SIG-M5 (cell line): ENCODE measurements at regions not wholly inside any gene's neighbourhood (a gene's known extent, or its start where the extent isn't known, plus 50 kb on each side); places are given as distances from the start of the nearest gene placed in this dataset.
"Not testable (repeated sequence)": the region's sequence is repeated elsewhere in the genome, so short reads cannot be mapped to it uniquely, and the experiment has no call there.

Experiments used
- DNase-seq: peaks from one replicate; lab custom pipeline; 2025; lab: John Stamatoyannopoulos, UW

DNA sequence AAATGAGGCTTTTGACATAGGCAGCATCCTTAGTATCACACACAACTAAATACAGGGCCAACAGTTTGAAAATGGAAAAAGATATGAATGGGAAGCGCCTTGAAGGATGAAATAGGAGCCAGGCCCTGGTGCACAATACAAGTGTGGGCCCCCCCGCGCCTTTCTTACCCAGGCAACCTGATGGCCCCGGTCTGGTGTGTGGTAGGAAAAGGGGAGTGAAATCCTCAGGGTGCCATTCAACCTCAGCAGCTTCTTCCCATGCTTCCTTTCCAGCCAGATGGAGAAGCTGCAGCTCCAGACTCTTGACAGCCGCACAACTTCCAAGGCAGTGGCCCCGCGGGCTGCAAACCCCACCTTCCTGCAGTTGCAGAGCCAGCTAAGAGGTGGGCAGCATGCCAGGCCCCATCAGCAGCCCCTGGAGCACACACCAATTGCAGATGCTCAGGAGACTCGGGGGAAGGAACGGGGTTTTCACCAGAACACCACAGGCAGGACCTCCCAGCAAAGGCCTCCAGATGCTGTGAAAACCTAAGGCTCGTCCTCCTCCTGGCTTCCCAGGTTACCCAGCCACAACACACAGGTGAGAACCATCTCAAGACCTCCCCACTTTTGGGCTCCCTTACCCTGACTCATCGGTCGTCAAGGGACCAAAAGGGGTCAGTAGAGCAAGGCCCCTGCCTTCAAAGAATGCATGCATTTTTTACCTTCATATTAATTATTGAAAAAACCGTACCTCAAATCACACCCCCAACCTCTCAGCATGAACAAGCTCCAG, 101.6 kb downstream of the CPN2 start:
- no peak for DNase-seq

- no peak for DNase-seq
Measured at GRCh38 chr3:194250098-194251002, 100.8 kb downstream of the CPN2 start.

DNA sequence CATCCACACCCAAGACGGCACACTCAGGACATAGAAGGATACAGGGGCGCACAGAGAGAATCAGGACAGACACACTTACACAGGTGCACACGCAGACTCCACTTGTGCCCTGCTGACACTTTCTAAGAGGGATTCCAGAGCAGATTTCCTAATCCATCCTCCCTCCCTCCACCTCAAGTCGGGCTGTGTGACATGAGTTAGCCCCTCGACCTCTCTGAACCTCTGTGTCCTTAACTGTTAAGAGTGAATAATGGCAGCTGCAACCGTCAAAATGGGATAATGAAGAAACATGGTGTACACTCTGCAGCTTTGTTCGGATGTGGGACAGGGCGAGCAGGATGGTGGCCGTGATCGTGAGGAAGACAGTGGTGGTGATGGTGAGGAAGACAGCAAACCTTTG, 100.1 kb downstream of the CPN2 start:
- no peak for DNase-seq

- no peak for DNase-seq
Measured at GRCh38 chr3:194251461-194251860, 99.7 kb downstream of the CPN2 start.

- no peak for DNase-seq
Measured at GRCh38 chr3:194251891-194252560, 99.1 kb downstream of the CPN2 start.

GRCh38 chr3:194253270-194253669, 97.9 kb downstream of the CPN2 start:
- DNase-seq, result no peak

- DNase-seq, result no peak
Measured at GRCh38 chr3:194254040-194254439, 97.1 kb downstream of the CPN2 start.

- peak; percentile 99 for DNase-seq
Measured at GRCh38 chr3:194255252-194256039, 95.7 kb downstream of the CPN2 start.

GRCh38 chr3:194256040-194256945, 94.8 kb downstream of the CPN2 start:
- DNase-seq, result no peak

- no peak for DNase-seq
Measured at GRCh38 chr3:194257151-194257621, 93.9 kb downstream of the CPN2 start.

DNA sequence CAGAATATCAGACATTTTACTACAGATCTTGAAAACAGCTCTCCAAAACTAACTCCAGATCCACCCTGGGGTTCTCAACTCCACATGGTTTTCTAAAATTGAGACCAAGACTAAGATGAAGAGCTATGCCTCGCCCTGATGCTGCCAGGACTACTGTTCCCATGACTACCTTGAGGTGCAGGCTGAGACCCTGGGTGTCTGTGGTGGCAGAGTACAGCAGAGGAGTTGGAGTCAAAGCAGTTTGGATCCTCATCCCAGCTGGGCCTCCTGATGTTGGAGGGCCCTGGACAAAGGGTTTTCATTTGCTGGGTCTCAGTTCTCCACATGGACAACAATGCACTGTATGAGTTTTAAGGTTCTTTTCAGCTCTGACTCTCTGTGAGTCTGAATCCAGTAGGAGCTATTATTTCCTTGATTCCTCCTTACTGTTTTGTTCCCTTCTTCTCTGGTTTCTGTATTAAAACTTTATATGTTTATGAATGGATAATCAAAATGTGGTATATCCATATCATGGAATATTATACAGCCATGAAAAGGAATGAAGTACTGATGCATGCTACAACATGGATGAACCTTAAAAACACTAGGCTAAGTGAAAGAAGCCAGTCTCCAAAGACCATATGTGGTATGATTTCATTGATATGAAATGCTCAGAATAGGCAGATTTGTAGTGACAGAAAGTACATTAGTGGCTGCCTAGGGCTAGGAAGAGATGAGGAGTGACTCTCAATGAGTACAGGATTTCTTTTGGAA, 93.0 kb downstream of the CPN2 start:
- DNase-seq, result no peak

GRCh38 chr3:194259982-194260766, 91.0 kb downstream of the CPN2 start:
- no peak for DNase-seq

- no peak for DNase-seq
Measured at GRCh38 chr3:194261581-194262063, 89.5 kb downstream of the CPN2 start.

GRCh38 chr3:194262176-194262924, 88.8 kb downstream of the CPN2 start:
- no peak for DNase-seq

GRCh38 chr3:194262925-194263305, 88.2 kb downstream of the CPN2 start:
- no peak for DNase-seq

DNA sequence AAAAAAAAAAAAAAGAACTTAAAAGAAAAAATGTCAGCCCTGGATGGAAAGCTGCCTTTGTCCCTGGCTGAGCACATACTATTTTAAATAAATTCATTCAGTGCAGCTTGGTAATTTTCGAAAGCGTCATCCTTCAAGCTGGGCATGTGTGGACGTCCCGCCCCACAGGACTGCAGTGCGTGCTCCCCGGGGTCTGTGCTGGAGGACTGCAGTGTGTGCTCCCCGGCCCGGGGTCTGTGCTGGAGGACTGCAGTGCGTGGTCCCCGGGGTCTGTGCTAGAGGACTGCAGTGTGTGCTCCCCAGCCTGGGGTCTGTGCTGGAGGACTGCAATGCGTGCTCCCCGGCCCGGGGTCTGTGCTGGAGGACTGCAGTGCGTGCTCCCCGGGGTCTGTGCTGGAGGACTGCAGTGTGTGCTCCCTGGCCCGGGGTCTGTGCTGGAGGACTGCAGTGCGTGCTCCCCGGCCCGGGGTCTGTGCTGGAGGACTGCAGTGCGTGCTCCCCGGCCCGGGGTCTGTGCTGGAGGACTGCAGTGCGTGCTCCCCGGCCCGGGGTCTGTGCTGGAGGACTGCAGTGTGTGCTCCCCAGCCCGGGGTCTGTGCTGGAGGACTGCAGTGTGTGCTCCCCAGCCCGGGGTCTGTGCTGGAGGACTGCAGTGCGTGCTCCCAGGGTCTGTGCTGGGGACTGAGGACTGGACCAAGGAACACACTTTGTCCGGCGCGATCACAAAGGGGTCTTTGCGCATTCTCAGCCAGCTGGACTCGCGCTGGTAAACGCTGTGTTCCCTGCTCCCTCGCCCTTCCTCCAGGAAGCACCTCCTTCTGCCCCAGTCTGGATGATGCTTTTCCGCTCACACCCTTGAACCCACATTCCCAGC, 86.3 kb downstream of the CPN2 start:
- not testable (repeated sequence) for DNase-seq

GRCh38 chr3:194265505-194265892, 85.6 kb downstream of the CPN2 start:
- no peak for DNase-seq
